HG03571 (cell line): ENCODE measurements at regions not wholly inside any gene's neighbourhood (a gene's known extent, or its start where the extent isn't known, plus 50 kb on each side); places are given as distances from the start of the nearest gene placed in this dataset.

Experiments
- ATAC-seq: cut with Tn5 transposase; IDR thresholded peaks from one replicate; pipeline ENCODE4 v1.9.1; 2021; ENCODE audit not compliant: unreplicated experiment

DNA sequence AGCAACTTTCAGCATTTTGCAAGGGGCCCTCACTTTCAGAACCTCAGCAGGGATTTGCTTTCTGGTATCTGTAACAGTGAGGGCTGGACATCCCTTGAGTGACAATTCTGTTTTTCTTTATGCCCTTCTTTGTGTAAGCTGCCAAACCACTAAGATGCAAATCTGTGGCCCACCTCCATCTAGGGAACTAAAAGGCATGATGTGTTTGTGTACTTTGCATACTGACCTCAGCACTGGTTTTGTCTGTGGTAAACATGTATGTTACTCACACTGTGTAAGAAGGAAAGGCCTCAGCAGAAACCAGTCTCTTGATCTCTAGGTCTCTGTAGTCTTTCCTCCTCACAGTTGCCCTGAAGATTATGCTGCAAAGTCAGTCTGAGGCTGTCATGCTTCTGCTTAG, 396.6 kb upstream of the DYNLRB2 start:
- ATAC-seq = peak; percentile 96

DNA sequence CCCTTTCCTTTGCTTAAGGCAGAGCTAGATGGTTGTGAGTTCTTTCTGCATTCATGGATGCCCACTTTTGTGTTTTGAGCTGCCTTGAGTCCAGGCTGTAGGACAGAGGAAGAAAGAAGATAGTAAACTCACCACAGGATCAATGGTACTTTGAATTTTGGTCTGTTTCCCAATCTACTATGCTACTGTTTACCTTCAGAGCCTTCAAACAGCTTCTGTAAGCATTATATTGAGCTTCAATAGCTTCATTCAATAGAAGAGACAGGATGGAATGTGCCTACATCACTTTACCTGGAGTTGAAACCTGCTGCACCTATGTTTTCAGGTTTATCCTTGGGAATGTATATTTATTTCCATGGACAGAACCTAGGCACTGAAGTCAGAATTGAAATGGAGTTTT, 397.9 kb upstream of the DYNLRB2 start:
- ATAC-seq = no peak

DNA sequence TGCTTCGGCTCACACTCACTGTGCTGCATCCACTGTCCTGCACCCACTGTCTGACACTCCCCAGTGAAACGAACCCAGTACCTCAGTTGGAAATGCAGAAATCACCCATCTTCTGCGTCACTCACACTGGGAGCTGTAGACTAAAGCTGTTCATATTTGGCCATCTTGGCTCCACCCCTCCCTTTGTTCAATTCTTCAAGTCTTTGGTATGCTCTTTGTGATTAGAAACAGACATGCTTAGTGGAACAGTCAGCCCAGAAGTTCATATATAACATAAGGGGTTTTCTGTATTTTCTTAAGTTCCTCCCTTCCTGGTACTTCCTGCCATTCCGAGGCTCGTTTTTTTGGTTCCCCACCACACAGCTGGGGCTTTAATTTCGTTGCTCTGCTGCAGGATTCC, 398.5 kb upstream of the DYNLRB2 start:
- no peak for ATAC-seq

DNA sequence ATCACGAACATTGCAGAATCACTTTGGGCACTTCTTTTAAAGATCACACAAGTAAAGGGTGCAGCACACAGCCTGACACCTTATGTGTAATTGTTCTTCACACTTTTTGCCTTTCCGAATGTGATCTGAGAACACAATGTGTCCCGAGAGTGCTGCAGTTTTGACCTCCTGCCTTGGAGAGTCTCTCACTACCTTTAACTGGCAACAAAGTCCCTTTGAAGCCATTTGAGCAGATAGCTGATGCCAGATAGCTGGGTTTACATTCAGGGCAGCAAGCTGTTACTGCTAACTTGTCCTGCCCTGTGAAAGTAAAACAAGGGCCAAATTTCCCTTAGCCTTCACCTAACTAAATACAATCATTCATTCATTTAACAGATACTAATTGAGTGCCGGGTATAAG, 411.0 kb upstream of the DYNLRB2 start:
- no peak for ATAC-seq

DNA sequence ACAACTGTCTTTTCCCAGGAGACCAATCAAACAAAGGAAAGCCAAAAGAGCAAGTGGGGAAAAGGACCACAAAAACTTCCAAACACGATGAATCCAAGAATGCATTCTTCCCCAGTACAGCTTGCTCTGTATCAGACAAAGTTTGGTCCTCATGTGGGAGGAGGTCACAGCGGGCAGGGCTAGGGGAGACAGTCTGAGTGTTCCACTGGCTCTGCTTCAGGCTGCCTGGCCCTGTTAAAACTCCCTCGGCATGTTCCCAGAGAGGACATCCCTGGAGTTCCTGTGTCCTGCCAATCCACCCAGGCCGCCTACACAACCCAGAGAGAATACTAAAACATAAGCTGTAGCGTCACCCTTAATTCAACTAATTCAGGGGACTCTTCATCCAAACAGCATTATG, 415.1 kb upstream of the DYNLRB2 start:
- ATAC-seq = no peak

DNA sequence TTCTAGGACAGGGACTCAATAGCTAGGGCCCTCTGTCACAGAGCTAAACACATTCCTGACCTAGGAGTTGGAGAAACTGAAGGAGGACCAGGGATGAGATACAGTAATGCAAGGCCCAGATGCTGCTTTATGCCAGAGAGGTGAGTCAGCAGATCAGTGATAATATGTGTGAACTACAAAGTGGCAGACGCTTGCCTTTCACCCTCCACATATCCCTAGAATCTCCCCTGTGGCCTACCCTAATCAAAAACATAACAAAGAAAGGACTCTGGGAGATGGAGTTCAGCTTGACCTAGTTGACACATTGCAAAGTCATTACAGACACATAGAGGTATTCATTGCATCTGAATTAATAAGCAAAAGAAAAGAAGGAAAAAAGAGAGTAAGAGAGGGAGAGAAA, 417.6 kb upstream of the DYNLRB2 start:
- ATAC-seq = no peak

DNA sequence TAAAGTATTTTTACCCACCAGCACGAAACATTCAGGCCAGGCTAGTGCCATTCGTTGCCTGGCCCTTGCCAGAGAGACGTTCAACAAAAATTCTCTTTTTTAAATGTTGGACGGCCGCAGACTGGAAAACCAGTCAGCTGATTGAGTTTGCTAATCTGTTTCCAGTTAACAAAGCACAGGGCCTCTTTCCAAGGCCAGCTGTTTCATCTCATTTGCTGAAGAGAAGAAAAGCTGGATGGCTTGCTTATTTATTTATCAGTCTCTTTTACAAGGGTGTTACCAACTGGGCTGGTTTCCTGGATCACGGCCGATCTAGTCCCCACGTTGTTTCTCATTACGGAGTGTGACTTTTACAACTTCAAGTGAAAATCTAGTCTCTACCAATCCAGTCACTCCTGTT, 418.7 kb upstream of the DYNLRB2 start:
- no peak for ATAC-seq

DNA sequence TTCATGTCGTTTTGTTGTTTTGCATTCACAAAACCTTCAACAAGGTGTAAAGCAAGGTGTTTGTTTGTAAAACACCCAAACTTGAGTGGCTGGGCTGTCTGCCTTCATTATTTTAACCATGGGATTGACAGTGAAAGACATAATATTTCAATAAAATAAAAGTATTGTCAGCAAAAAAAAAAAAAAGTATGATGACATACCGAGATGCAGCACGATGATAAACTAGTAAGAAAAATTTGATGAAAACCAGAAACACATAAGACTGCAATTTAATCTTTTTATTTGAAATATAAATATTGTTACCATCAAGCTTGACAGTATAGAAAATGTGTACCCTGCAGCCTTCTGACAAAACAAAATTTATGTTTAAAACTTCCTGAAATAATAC, 419.3 kb upstream of the DYNLRB2 start:
- no peak for ATAC-seq

DNA sequence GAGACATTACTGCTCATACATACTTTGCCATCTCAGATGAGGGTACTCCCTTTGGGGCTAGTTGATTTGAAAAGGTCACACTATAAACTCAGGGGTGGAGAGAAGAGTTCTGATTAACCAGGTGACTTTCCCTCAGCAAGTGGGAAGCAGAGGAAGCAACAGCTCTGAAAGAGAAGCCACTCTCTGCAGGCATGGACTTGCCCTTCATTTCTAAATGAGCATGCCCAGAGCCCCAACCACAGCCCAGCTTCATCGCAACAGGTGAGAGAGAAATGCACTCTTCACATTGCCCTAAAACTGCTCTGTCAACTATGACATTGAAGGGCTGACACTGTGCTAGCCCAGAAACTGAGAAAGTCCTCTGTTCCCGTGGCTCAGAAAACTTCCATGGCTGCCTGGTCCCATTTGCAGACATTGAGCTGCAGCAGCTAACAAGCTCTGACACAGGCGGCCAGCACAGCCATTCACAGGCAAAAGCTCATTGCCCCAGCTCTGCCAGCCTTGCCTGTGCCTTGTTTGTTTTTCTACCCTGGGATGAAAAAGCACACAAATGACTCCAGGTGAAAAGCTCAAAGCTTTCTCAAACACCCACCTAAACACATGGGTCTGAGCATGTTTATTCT, 419.8 kb upstream of the DYNLRB2 start:
- ATAC-seq = no peak

DNA sequence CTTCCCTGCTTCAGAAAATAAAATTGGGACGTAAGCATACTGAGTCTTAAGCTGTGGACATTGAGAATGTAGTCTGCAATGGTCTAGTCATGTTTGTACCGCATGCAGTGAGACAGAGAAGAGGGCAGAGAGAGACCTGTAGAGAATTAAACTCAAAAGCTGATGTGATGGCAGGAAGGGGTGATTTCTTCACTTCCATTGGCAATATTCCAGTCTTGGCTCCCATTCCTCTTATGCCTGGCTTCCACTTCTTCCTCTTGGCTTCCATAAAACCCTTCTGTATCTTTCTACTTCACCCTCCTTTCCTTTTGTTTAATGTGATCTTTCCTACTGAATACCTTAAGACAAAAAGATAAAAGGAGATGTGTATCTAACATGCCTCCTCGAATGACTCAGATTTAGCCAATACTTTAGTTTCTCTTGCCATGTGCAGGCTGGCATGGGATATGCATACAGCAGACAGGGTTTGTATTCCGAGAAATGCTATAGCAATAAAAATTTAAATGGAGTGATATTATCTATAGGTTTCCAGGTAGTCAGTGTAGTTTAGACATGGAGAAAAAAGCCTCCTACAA, 423.1 kb upstream of the DYNLRB2 start:
- no peak for ATAC-seq

DNA sequence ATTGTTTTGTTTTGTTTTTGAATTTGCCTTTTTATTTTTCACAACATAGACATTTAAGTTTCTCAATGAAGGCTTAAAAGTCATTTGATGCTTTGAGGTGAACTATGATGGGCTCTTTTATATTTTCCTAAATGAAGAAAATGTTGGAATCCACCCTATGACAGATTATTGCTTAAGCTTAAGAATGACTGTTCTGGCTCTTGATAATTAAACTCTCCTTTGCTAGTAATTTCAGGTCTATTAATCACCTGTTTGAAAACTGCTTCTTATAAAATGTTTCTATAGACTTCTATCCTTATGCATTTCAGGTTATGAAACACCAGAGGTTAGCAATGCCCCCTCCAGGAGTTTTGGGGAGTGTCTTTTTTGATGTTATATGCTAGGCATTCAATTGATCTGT, 424.1 kb upstream of the DYNLRB2 start:
- no peak for ATAC-seq

DNA sequence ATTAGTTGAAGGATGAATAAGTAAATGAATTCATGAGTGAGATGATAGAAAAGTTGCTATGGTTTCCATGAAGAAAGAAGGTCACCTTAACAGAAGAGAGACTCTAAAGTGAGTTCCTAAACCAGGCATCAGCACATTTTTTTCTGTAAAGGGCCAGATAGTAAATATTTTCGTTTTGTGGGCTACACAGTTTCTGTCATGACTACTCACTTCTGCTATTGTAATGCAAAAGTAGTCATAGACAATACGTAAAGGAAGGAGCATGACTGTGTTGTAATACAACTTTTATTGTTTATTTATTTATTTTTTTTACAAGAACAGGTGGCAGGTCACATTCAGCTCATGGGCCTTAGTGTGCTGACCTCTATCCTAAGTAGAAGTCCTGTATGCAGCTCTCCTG, 426.1 kb upstream of the DYNLRB2 start:
- ATAC-seq = no peak

DNA sequence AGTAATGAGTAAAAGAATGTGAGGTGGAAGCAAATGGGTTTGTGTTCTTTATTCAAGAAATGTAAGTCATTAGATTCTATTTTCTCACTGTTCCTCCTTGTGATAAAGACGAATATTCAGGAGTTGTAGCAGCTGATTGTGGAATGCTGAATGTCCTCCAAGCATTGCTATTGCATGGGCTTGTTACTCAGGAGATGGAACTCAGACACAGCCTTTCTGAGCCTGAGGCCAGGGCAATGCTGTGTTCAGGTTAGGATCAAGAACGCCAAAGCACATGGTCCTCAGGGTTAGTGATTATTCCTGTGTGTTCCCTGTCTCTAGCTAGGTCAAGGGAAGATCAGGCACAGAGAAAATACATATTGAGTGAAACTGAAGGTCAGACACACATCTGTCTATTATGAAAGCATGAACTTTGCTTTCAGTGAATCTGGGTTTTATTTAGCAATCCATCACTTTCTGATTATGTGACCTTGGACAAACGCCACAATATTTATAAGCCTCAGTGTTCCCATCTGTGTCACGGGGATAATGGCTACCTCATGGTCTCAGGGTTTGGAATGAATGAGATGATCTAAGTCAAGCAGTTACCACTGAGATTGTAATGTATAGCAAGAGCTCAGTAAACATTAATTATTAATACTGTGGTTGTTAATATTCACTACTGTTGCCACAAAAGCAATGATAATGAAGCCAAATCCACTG, 426.8 kb upstream of the DYNLRB2 start:
- no peak for ATAC-seq

DNA sequence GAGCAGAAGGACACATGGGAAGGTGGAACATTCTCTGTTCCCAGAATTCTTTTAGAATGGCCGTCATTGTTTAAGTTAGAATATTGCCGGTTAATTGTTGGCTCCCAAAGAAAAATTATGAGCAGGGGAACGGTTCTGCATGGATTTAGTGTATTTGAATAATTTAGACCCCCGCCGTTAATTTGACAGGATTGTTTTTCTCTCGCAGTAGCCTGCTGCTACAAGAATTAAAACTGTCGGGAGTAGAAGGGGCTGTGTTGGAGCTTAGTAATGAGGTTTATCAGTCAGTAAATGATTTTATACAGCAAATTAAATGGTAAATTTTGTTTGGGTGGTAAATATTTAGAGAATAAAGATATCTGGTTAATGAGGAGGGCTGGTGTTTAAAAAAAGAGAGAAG, 431.2 kb upstream of the DYNLRB2 start:
- ATAC-seq = no peak

DNA sequence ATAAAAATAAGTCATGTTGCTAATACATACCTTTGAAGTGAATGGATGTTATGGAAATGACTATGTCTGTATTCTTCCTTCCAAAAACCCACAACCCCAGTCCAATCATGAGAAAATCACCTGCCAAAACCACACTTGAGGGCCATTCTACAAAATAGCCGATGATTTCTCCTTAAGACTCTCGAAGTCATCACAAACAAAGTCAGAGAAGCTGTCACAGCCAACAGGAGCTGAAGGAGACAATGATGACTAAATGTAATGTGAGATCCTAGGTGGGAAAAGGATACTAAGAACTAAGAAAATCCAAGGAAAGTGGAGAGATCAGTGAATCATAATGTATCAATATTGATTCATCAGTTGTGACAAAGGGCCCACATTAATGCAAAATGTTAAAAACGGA, 432.9 kb upstream of the DYNLRB2 start:
- no peak for ATAC-seq

DNA sequence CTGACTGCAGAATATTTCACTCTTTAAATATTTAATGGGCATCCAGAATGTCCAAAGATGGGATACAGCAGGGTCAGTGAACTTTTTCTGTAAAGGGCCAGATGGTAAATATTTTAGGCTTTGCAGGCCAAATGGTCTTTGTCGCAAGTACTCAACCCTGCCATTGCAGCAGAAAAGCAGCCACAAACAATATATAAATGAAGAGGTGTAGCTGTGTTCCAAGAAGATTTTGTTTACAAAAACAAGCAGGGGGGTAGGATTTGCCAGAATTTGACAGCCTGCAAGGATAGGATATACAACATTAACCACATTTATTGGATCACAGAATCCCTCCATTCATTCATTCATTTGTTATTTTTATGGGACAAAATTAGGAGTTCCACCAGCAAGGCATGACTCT, 435.0 kb upstream of the DYNLRB2 start:
- ATAC-seq = no peak

DNA sequence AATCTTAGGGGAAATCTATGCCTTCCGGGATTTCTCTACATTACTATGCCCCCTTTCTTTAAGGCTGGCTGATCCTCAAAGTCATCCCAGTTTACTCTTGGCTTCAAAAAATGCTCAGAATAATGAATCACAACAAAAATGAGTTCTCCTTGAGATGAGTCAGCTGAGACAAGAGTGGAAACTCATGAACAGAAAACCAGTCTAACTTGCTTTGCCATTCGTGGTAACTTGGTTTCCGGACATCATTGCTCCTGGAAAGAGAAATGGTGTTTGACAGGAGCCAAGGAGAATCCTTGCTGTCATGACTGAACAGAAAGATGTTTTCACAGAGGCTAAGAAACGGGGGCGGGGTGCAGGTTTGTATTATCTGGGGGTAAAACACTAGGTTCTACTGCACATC, 435.6 kb upstream of the DYNLRB2 start:
- ATAC-seq = no peak

DNA sequence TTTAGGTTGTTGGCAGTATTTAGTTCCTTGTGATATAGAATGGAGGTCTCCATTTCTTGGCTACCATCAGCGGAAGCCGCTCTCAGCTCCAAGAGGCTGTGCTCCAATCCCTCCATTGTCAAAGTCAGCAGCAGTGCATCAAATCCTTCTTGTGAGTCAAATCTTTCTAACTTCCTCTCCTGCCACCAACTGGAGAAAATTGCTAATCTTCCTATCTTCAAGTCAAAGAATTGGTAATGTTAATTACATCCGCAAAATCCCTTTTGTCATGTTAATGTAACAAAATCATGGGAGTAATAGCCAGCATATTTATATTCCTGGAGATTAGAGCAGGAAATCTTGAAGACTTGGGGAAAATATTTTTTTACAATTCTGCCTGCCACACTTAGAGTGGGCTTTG, 436.4 kb upstream of the DYNLRB2 start:
- ATAC-seq = no peak

DNA sequence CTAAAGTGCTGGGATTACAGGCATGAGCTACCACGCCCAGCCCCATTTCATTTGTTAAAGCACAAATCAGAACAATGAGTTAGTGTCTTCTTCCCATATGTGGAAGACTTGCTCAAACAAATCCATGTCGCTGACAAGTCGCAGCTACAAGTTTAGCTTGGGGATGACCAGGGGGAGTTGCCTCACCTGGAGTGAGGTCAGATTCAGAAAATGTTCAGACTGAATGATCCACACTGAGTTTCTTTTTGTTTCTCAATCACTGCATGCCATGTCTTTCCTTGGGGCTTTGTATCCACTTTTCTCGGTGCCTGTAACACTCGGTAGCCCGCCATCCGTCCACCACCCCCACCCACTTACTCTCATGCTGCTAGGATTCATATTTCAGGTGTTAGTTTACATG, 437.3 kb upstream of the DYNLRB2 start:
- no peak for ATAC-seq

DNA sequence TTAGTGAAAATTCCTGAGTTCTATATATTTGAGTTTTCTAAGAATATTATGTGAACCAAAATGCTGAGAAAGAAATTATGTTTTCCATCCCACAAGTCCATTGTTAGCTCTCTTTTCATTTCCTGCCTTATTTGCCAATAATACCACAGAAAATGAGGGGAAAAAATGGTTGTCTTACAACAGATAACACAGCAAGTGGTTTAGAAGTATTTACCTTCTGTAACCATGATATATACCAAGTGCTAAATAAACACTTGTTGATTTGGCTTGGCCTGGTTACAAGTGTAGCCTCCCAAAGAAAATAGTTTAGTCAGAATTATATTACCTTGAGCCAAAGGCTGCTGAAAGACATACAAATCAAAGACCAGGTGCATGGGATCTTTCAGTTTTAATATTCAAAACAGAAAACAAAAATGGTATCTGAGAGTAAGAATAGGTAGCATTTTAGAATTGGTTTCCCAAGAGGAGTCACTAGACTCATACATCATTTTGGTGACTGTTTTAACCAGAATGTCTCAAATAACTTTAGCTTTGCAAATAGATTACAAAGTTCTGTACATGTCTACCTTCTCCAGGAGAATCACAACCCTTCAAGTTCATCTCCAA, 439.8 kb upstream of the DYNLRB2 start:
- ATAC-seq = no peak

DNA sequence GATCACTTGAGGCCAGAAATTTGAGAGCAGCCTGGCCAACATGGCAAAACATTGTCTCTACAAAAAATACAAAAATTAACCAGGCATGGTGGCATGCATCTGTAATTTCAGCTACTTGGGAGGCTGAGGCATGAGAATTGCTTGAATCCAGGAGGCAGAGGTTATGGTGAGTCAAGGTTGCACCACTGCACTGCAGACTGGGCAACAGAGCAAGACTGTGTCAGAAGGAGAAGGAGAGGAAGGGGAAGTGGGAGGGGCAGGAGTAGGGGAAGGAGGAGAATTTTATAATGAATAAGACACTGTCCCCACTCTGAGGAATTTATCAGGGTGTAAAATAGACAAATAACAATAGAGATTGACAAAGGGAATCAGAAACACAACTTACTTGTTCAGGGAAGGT, 440.6 kb upstream of the DYNLRB2 start:
- ATAC-seq = no peak

DNA sequence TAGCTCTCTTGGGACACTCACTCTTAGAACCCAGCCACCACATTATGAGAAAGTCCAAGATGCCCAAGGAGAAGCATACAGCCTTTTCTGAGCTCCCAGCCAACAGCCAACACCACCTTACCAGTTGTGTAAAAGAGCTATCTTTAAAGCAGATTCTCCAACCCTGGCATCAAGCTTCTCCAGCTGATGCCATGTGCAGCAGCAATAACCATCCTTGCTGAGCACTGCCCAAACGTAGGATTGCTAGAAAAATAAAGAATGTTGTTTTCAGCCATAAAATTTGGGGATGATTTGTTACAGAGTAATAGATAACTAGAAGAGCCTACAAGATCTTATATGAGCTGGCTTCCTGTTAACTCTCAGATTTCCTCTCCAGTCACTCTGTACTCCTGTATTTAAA, 443.7 kb upstream of the DYNLRB2 start:
- ATAC-seq = no peak
